ENCODE measurements at regions not wholly inside any gene's neighbourhood (a gene's known extent, or its start where the extent isn't known, plus 50 kb on each side); places are given as distances from the start of the nearest gene placed in this dataset.

GRCh38 chr3:59450437-59450836 lies 400.6 kb upstream of the CFAP20DC start:
- TF ChIP-seq POLR2A (IDR thresholded peaks at IDR 0.05; ENCODE audit: low read depth, low read length) (no peak), TAF1 (IDR thresholded peaks at IDR 0.05; ENCODE audit: low read depth, low read length) (no peak), POLR2AphosphoS5 (IDR thresholded peaks at IDR 0.05; ENCODE audit: low read depth, low read length) (no peak), POU2F2 (IDR thresholded peaks at IDR 0.05; ENCODE audit: low read depth, low read length) (no peak)

Measured in GM12891 (cell line).